Liver (tissue), 8 donors: ENCODE measurements at regions not wholly inside any gene's neighbourhood (a gene's known extent, or its start where the extent isn't known, plus 50 kb on each side); places are given as distances from the start of the nearest gene placed in this dataset.

Source experiments
- DNase-seq: peaks from one replicate; pipeline ENCODE4 v3.0.0-alpha.2; 2017; ENCODE audit warnings: low spot score
- H3K27ac ChIP-seq, 2 donors: one replicate each; pipeline ENCODE4 v1.7.0; 2013; ENCODE audit warnings: inconsistent platforms in 2 of 2, low read length in 2 of 2, control low read depth in 1 of 2, low read depth in 1 of 2, mild to moderate bottlenecking in 1 of 2
- H3K27me3 ChIP-seq, 4 donors: one replicate each; pipeline versions ENCODE4 v1.6.1 to v1.7.0; 2013; ENCODE audit warnings: low read length in 3 of 4, inconsistent platforms in 1 of 4, mild to moderate bottlenecking in 1 of 4, moderate library complexity in 1 of 4; ENCODE audit not compliant: control insufficient read depth in 4 of 4, insufficient read depth in 4 of 4
- H3K36me3 ChIP-seq, 4 donors: one replicate each; pipeline versions ENCODE4 v1.6.1 to v1.7.0; 2013; ENCODE audit warnings: low read length in 3 of 4, mild to moderate bottlenecking in 3 of 4, low read depth in 1 of 4, moderate library complexity in 1 of 4; ENCODE audit not compliant: control insufficient read depth in 4 of 4, insufficient read depth in 3 of 4
- H3K4me1 ChIP-seq, 4 donors: one replicate each; pipeline versions ENCODE4 v1.6.1 to v1.7.0; 2013; ENCODE audit warnings: low read length in 3 of 4, mild to moderate bottlenecking in 3 of 4, moderate library complexity in 1 of 4; ENCODE audit not compliant: control insufficient read depth in 4 of 4, insufficient read depth in 4 of 4
- H3K4me3 ChIP-seq, 3 donors: one replicate each; pipeline versions ENCODE4 v1.6.1 to v1.7.0; 2013; ENCODE audit warnings: low read length in 3 of 3, control low read depth in 1 of 3, low read depth in 1 of 3, mild to moderate bottlenecking in 1 of 3
- H3K9ac ChIP-seq, 2 donors: one replicate each; pipeline ENCODE4 v1.7.0; 2013; ENCODE audit warnings: low read length in 2 of 2, mild to moderate bottlenecking in 2 of 2, moderate library complexity in 2 of 2, control low read depth in 1 of 2, low read depth in 1 of 2
- H3K9me3 ChIP-seq, 4 donors: one replicate each; pipeline versions ENCODE4 v1.6.1 to v1.7.0; 2013; ENCODE audit warnings: low read length in 3 of 4; ENCODE audit not compliant: control insufficient read depth in 4 of 4
- EGR1 ChIP-seq, 2 donors: IDR thresholded peaks; 2 replicates each; pipeline ENCODE4 v1.6.1; 2016 to 2018; ENCODE audit warnings: antibody characterized with exemption in 2 of 2, low read depth in 2 of 2
- FOXA1 ChIP-seq: IDR thresholded peaks from 2 replicates; pipeline ENCODE4 v1.6.1; 2016; ENCODE audit warnings: antibody characterized with exemption
- FOXA2 ChIP-seq: IDR thresholded peaks from 2 replicates; pipeline ENCODE4 v1.6.1; 2016; ENCODE audit warnings: antibody characterized with exemption
- GABPA ChIP-seq, 2 donors: IDR thresholded peaks in 1 of 2; conservative IDR thresholded peaks in 1 of 2; 2 replicates each; pipeline ENCODE4 v1.6.1; 2016; ENCODE audit warnings: antibody characterized with exemption in 2 of 2, mild to moderate bottlenecking in 1 of 2, moderate library complexity in 1 of 2
- HNF4A ChIP-seq, 2 donors: conservative IDR thresholded peaks; 2 replicates each; pipeline ENCODE4 v1.6.1; 2016; ENCODE audit warnings: antibody characterized with exemption in 2 of 2, mild to moderate bottlenecking in 2 of 2
- HNF4G ChIP-seq: IDR thresholded peaks from 2 replicates; pipeline ENCODE4 v1.6.1; 2016; ENCODE audit warnings: antibody characterized with exemption
- JUND ChIP-seq, 2 donors: IDR thresholded peaks; 2 replicates each; pipeline ENCODE4 v1.6.1; 2016; ENCODE audit warnings: antibody characterized with exemption in 2 of 2
- NR2F2 ChIP-seq: IDR thresholded peaks from 2 replicates; pipeline ENCODE4 v1.6.1; 2016; ENCODE audit warnings: antibody characterized with exemption
- SP1 ChIP-seq: IDR thresholded peaks from 2 replicates; pipeline ENCODE4 v1.6.1; 2018; ENCODE audit warnings: antibody characterized with exemption, mild to moderate bottlenecking
- TAF1 ChIP-seq: conservative IDR thresholded peaks from 2 replicates; pipeline ENCODE4 v1.6.1; 2016; ENCODE audit warnings: antibody characterized with exemption, mild to moderate bottlenecking
- YY1 ChIP-seq: IDR thresholded peaks from 2 replicates; pipeline ENCODE4 v1.6.1; 2016; ENCODE audit warnings: antibody characterized with exemption, mild to moderate bottlenecking
- WGBS: extraction: QIAGEN DNeasy Blood & Tissue Kit; methylation state at CpG from one replicate; pipeline ENCODE4 v1.1.7; 2013; 5-methylcytosine and 5-hydroxymethylcytosine counted together
- TF ChIP-seq, protein P1 (sequence below): IDR thresholded peaks from 2 replicates; pipeline ENCODE4 v1.6.1; 2016; ENCODE audit warnings: antibody characterized with exemption
- TF ChIP-seq, protein P2 (sequence below): fragments of 150-350 bp; IDR thresholded peaks from 2 replicates; pipeline ENCODE4 v1.5.1; 2017; ENCODE audit warnings: improper control_type of control experiment, low read depth, low read length; ENCODE audit not compliant: missing input control
- TF ChIP-seq, protein P3 (sequence below): IDR thresholded peaks from 2 replicates; pipeline ENCODE4 v1.6.1; 2016; ENCODE audit warnings: antibody characterized with exemption
- TF ChIP-seq, protein P4 (sequence below): IDR thresholded peaks from 2 replicates; pipeline ENCODE4 v1.6.1; 2016; ENCODE audit warnings: antibody characterized with exemption
- TF ChIP-seq, protein P5 (sequence below): IDR thresholded peaks from 2 replicates; pipeline ENCODE4 v1.6.1; 2016; ENCODE audit warnings: antibody characterized with exemption, mild to moderate bottlenecking
- donor health status: healthy.
- donor health status: healthy.
- donor health status: healthy.
- donor health status: healthy.
- donor health status: healthy.

DNA sequence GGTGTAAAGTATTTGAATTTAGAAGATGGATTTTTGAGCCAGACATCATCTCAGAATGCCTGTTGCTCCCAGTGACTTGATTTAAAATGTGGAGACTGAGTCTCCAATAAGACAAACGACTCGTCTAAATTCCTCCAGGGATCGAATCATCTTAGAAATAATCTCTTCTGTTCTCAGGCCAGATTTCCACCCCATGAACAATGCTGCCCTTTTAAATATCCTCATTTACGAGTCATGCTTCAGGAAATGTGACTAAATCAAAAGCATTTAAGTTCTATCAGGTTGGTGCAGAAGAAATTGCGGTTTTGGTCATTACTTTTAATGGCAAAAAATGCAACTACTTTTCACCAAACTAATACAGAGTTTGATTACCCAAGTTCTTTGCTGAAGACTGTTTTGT, 684.6 kb upstream of the SOX11 start:
- no peak overlapping the region for H3K9ac ChIP-seq
- peaks cover 0 to 3% (median 0%) of the 10 kb centered on the region in 4 donors for H3K27me3 ChIP-seq
- TF ChIP-seq GABPA (IDR thresholded peaks at IDR 0.05 in 1 of 2, conservative IDR thresholded peaks at IDR 0.05 in 1 of 2) (no peak), FOXA2 (no peak), SP1 (no peak), HNF4A (conservative IDR thresholded peaks at IDR 0.05) (no peak), NR2F2 (no peak), EGR1 (IDR thresholded peaks at IDR 0.05; ENCODE audit: low read depth in 2 of 2) (no peak), YY1 (no peak), TAF1 (no peak), JUND (IDR thresholded peaks at IDR 0.05) (no peak)
- TF ChIP-seq, protein P1, sequence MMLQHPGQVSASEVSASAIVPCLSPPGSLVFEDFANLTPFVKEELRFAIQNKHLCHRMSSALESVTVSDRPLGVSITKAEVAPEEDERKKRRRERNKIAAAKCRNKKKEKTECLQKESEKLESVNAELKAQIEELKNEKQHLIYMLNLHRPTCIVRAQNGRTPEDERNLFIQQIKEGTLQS: no peak
- TF ChIP-seq, protein P2, sequence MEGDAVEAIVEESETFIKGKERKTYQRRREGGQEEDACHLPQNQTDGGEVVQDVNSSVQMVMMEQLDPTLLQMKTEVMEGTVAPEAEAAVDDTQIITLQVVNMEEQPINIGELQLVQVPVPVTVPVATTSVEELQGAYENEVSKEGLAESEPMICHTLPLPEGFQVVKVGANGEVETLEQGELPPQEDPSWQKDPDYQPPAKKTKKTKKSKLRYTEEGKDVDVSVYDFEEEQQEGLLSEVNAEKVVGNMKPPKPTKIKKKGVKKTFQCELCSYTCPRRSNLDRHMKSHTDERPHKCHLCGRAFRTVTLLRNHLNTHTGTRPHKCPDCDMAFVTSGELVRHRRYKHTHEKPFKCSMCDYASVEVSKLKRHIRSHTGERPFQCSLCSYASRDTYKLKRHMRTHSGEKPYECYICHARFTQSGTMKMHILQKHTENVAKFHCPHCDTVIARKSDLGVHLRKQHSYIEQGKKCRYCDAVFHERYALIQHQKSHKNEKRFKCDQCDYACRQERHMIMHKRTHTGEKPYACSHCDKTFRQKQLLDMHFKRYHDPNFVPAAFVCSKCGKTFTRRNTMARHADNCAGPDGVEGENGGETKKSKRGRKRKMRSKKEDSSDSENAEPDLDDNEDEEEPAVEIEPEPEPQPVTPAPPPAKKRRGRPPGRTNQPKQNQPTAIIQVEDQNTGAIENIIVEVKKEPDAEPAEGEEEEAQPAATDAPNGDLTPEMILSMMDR: no peak
- TF ChIP-seq, protein P3, sequence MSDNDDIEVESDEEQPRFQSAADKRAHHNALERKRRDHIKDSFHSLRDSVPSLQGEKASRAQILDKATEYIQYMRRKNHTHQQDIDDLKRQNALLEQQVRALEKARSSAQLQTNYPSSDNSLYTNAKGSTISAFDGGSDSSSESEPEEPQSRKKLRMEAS: no peak
- TF ChIP-seq, protein P4, sequence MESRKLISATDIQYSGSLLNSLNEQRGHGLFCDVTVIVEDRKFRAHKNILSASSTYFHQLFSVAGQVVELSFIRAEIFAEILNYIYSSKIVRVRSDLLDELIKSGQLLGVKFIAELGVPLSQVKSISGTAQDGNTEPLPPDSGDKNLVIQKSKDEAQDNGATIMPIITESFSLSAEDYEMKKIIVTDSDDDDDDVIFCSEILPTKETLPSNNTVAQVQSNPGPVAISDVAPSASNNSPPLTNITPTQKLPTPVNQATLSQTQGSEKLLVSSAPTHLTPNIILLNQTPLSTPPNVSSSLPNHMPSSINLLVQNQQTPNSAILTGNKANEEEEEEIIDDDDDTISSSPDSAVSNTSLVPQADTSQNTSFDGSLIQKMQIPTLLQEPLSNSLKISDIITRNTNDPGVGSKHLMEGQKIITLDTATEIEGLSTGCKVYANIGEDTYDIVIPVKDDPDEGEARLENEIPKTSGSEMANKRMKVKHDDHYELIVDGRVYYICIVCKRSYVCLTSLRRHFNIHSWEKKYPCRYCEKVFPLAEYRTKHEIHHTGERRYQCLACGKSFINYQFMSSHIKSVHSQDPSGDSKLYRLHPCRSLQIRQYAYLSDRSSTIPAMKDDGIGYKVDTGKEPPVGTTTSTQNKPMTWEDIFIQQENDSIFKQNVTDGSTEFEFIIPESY: no peak
- H3K27ac ChIP-seq: no peak overlapping the region
- no peaks in the 10 kb centered on the region for H3K9me3 ChIP-seq
- H3K36me3 ChIP-seq: no peaks in the 10 kb centered on the region
- DNase-seq: no peak
- no peaks in the 10 kb centered on the region for H3K4me1 ChIP-seq
- 66% methylated on average over 5 of the region's 5 CpGs for WGBS
- H3K4me3 ChIP-seq: no peak overlapping the region

DNA sequence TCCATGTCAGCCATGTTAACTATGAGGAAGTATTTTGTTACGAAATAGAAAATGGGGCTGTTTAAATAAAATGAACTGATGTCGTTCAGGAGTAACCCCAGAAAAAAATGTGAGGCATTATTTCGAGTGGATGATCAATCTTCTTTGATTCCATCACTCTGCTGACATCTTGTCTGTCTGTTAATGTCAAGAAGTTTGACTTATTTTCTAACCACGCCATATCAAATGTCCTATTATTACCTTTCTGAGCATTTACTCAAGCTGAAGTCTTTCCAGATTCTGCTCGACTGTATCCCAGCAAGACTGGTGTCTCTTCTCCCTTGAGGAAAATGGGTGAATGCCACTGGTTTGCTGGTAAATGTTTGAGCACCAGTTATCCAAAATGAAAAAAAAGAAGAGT, 672.9 kb upstream of the SOX11 start:
- H3K4me3 ChIP-seq: no peak overlapping the region
- H3K27me3 ChIP-seq: no peaks in the 10 kb centered on the region
- 66% methylated on average over 5 of the region's 5 CpGs for WGBS
- DNase-seq: no peak
- no peaks in the 10 kb centered on the region for H3K36me3 ChIP-seq
- peaks cover 0 to 4% (median 2%) of the 10 kb centered on the region in 4 donors for H3K9me3 ChIP-seq
- H3K4me1 ChIP-seq: no peaks in the 10 kb centered on the region
- no peak overlapping the region for H3K27ac ChIP-seq
- TF ChIP-seq, protein P2: no peak
- no peak for TF ChIP-seq SP1
- no peak for TF ChIP-seq FOXA1
- TF ChIP-seq YY1: no peak
- TF ChIP-seq, protein P5, sequence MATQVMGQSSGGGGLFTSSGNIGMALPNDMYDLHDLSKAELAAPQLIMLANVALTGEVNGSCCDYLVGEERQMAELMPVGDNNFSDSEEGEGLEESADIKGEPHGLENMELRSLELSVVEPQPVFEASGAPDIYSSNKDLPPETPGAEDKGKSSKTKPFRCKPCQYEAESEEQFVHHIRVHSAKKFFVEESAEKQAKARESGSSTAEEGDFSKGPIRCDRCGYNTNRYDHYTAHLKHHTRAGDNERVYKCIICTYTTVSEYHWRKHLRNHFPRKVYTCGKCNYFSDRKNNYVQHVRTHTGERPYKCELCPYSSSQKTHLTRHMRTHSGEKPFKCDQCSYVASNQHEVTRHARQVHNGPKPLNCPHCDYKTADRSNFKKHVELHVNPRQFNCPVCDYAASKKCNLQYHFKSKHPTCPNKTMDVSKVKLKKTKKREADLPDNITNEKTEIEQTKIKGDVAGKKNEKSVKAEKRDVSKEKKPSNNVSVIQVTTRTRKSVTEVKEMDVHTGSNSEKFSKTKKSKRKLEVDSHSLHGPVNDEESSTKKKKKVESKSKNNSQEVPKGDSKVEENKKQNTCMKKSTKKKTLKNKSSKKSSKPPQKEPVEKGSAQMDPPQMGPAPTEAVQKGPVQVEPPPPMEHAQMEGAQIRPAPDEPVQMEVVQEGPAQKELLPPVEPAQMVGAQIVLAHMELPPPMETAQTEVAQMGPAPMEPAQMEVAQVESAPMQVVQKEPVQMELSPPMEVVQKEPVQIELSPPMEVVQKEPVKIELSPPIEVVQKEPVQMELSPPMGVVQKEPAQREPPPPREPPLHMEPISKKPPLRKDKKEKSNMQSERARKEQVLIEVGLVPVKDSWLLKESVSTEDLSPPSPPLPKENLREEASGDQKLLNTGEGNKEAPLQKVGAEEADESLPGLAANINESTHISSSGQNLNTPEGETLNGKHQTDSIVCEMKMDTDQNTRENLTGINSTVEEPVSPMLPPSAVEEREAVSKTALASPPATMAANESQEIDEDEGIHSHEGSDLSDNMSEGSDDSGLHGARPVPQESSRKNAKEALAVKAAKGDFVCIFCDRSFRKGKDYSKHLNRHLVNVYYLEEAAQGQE: no peak
- no peak for TF ChIP-seq GABPA (IDR thresholded peaks at IDR 0.05 in 1 of 2, conservative IDR thresholded peaks at IDR 0.05 in 1 of 2)
- TF ChIP-seq EGR1 (IDR thresholded peaks at IDR 0.05; ENCODE audit: low read depth in 2 of 2): no peak
- no peak for TF ChIP-seq HNF4G
- TF ChIP-seq, protein P1: no peak
- H3K9ac ChIP-seq: no peak overlapping the region
